HG03103 (cell line): ENCODE measurements at regions not wholly inside any gene's neighbourhood (a gene's known extent, or its start where the extent isn't known, plus 50 kb on each side); places are given as distances from the start of the nearest gene placed in this dataset.

Experiments
- ATAC-seq: cut with Tn5 transposase; IDR thresholded peaks from one replicate; pipeline ENCODE4 v1.9.1; 2021; ENCODE audit warnings: low read depth; ENCODE audit not compliant: unreplicated experiment

GRCh38 chr7:51518646-51519045 is 202.0 kb upstream of the COBL start:
- no peak for ATAC-seq

GRCh38 chr7:51517187-51517586 is 200.6 kb upstream of the COBL start:
- ATAC-seq: no peak

GRCh38 chr7:51501620-51502019 is 185.0 kb upstream of the COBL start:
- ATAC-seq: no peak

GRCh38 chr7:51482976-51483375 is 166.4 kb upstream of the COBL start:
- no peak for ATAC-seq

- ATAC-seq: no peak
Observed at GRCh38 chr7:51481421-51481820, 164.8 kb upstream of the COBL start.

- ATAC-seq: no peak
Observed at GRCh38 chr7:51477819-51478218, 161.2 kb upstream of the COBL start.

GRCh38 chr7:51477323-51477722 is 160.7 kb upstream of the COBL start:
- no peak for ATAC-seq

- ATAC-seq: no peak
Observed at GRCh38 chr7:51476026-51476425, 159.4 kb upstream of the COBL start.

- no peak for ATAC-seq
Observed at GRCh38 chr7:51472873-51473272, 156.3 kb upstream of the COBL start.

GRCh38 chr7:51471981-51472296 is 155.3 kb upstream of the COBL start:
- ATAC-seq: no peak

GRCh38 chr7:51471210-51471980 is 154.8 kb upstream of the COBL start:
- no peak for ATAC-seq

GRCh38 chr7:51467384-51468017 is 150.9 kb upstream of the COBL start:
- ATAC-seq: no peak

- ATAC-seq: no peak
Observed at GRCh38 chr7:51459809-51460208, 143.2 kb upstream of the COBL start.

GRCh38 chr7:51458693-51459092 is 142.1 kb upstream of the COBL start:
- no peak for ATAC-seq

GRCh38 chr7:51457079-51457478 is 140.5 kb upstream of the COBL start:
- no peak for ATAC-seq

GRCh38 chr7:51456431-51457060 is 139.9 kb upstream of the COBL start:
- no peak for ATAC-seq

- ATAC-seq: no peak
Observed at GRCh38 chr7:51455948-51456347, 139.3 kb upstream of the COBL start.

GRCh38 chr7:51455513-51455912 is 138.9 kb upstream of the COBL start:
- no peak for ATAC-seq

GRCh38 chr7:51455086-51455485 is 138.5 kb upstream of the COBL start:
- no peak for ATAC-seq

- no peak for ATAC-seq
Observed at GRCh38 chr7:51452694-51453093, 136.1 kb upstream of the COBL start.

GRCh38 chr7:51451751-51452476 is 135.3 kb upstream of the COBL start:
- ATAC-seq: no peak
